HG03565 (cell line): ENCODE measurements at regions not wholly inside any gene's neighbourhood (a gene's known extent, or its start where the extent isn't known, plus 50 kb on each side); places are given as distances from the start of the nearest gene placed in this dataset.
"Not testable (repeated sequence)": the region's sequence is repeated elsewhere in the genome, so short reads cannot be mapped to it uniquely, and the experiment has no call there.

ENCODE experiments used
- ATAC-seq: cut with Tn5 transposase; IDR thresholded peaks from one replicate; pipeline ENCODE4 v1.9.1; 2021; ENCODE audit warnings: mild to moderate bottlenecking, moderate library complexity; ENCODE audit not compliant: unreplicated experiment

- peak; percentile 71 for ATAC-seq
Observed at GRCh38 chr4:79621061-79621460, 213.0 kb upstream of the GK2 start.

- no peak for ATAC-seq
Observed at GRCh38 chr4:79620617-79621016, 212.6 kb upstream of the GK2 start.

- no peak for ATAC-seq
Observed at GRCh38 chr4:79613269-79613935, 205.4 kb upstream of the GK2 start.

- no peak for ATAC-seq
Observed at GRCh38 chr4:79611026-79611425, 203.0 kb upstream of the GK2 start.

GRCh38 chr4:79609817-79610216, 201.8 kb upstream of the GK2 start:
- ATAC-seq: no peak

GRCh38 chr4:79607979-79608378, 200.0 kb upstream of the GK2 start:
- ATAC-seq: no peak

- no peak for ATAC-seq
Observed at GRCh38 chr4:79604152-79604551, 196.1 kb upstream of the GK2 start.

GRCh38 chr4:79603681-79604080, 195.7 kb upstream of the GK2 start:
- peak; percentile 76 for ATAC-seq

- no peak for ATAC-seq
Observed at GRCh38 chr4:79599691-79600090, 191.7 kb upstream of the GK2 start.

- ATAC-seq: no peak
Observed at GRCh38 chr4:79598801-79599200, 190.8 kb upstream of the GK2 start.

- ATAC-seq: no peak
Observed at GRCh38 chr4:79598214-79598613, 190.2 kb upstream of the GK2 start.

- ATAC-seq: no peak
Observed at GRCh38 chr4:79597266-79597665, 189.2 kb upstream of the GK2 start.

GRCh38 chr4:79592218-79592617, 184.2 kb upstream of the GK2 start:
- not testable (repeated sequence) for ATAC-seq

- ATAC-seq: no peak
Observed at GRCh38 chr4:79588679-79589078, 180.7 kb upstream of the GK2 start.

- not testable (repeated sequence) for ATAC-seq
Observed at GRCh38 chr4:79587207-79587606, 179.2 kb upstream of the GK2 start.

GRCh38 chr4:79585834-79586233, 177.8 kb upstream of the GK2 start:
- ATAC-seq: no peak

GRCh38 chr4:79585330-79585729, 177.3 kb upstream of the GK2 start:
- no peak for ATAC-seq

GRCh38 chr4:79584902-79585301, 176.9 kb upstream of the GK2 start:
- ATAC-seq: no peak

GRCh38 chr4:79584352-79584751, 176.3 kb upstream of the GK2 start:
- ATAC-seq: no peak

GRCh38 chr4:79578606-79579005, 170.6 kb upstream of the GK2 start:
- ATAC-seq: no peak

GRCh38 chr4:79576429-79576753, 168.4 kb upstream of the GK2 start:
- ATAC-seq: peak; percentile 73

GRCh38 chr4:79575709-79576428, 167.8 kb upstream of the GK2 start:
- ATAC-seq: no peak
